B cell (primary cell): ENCODE measurements at regions not wholly inside any gene's neighbourhood (a gene's known extent, or its start where the extent isn't known, plus 50 kb on each side); places are given as distances from the start of the nearest gene placed in this dataset.

Experiments used
- ATAC-seq: fragments of 200-7000 bp; cut with Tn5 transposase; one replicate; pipeline ENCODE4 v1.10.0; 2021; ENCODE audit warnings: low read depth, mild to moderate bottlenecking, moderate number of reproducible peaks, moderate library complexity
- CTCF ChIA-PET: fragments of 350-600 bp; sonication (Branson Sonifier 250); formaldehyde crosslinking; loops from one replicate; lab custom pipeline; 2021; ENCODE audit warnings: antibody characterized with exemption, inconsistent platforms; lab: Charles Lee
- POLR2A ChIA-PET: fragments of 350-600 bp; sonication (Branson Sonifier 250); formaldehyde crosslinking; loops from one replicate; lab custom pipeline; 2021; ENCODE audit warnings: antibody characterized with exemption; lab: Charles Lee
- DNase-seq: peaks from one replicate; pipeline ENCODE4 v3.0.0; 2013
- H2AFZ ChIP-seq: 2 replicates; pipeline ENCODE4 v1.6.1; 2012; ENCODE audit warnings: mild to moderate bottlenecking, low read depth, low read length; ENCODE audit not compliant: insufficient read depth, poor library complexity, severe bottlenecking
- H3K27ac ChIP-seq, 2 donors: 1 replicate in 1 of 2; 2 replicates in 1 of 2; pipeline ENCODE4 v1.5.1; 2012 to 2013; ENCODE audit warnings: low read length in 2 of 2, mild to moderate bottlenecking in 2 of 2, moderate library complexity in 1 of 2
- H3K27me3 ChIP-seq, 4 experiments: fragments of 200-600 bp in 1 of 4; sonication (generic) in 1 of 4; replicated peaks in 1 of 4; 1 replicate in 2 of 4; 2 replicates in 2 of 4; pipeline versions ENCODE4 v1.6.1 to v1.7.0; 2013 to 2016; ENCODE audit warnings: low read length in 3 of 4, mild to moderate bottlenecking in 2 of 4, mixed read lengths in 1 of 4, moderate library complexity in 1 of 4; ENCODE audit not compliant: insufficient read depth in 4 of 4, control insufficient read depth in 3 of 4; ENCODE audit errors: control extremely low read depth in 1 of 4
- H3K36me3 ChIP-seq, 2 experiments: replicated peaks in 1 of 2; 1 replicate in 1 of 2; 2 replicates in 1 of 2; pipeline versions ENCODE4 v1.6.1 to v1.7.1; 2013; ENCODE audit warnings: low read length in 1 of 2; ENCODE audit not compliant: insufficient read depth in 2 of 2, control insufficient read depth in 1 of 2; ENCODE audit errors: control extremely low read depth in 1 of 2, extremely low read depth in 1 of 2
- H3K4me1 ChIP-seq, 2 donors: fragments of 200-600 bp in 1 of 2; sonication (generic) in 1 of 2; 1 replicate in 1 of 2; 2 replicates in 1 of 2; pipeline versions ENCODE4 v1.5.1 to v1.6.1; 2013 to 2017; ENCODE audit warnings: low read length in 2 of 2; ENCODE audit not compliant: control insufficient read depth in 2 of 2, insufficient read depth in 2 of 2
- H3K4me2 ChIP-seq: replicated peaks from 2 replicates; pipeline ENCODE3; 2012; ENCODE audit warnings: mild to moderate bottlenecking, low read depth, low read length; ENCODE audit not compliant: poor library complexity, severe bottlenecking
- H3K4me3 ChIP-seq, 5 experiments: fragments of 200-600 bp in 1 of 5; sonication (generic) in 1 of 5; 1 replicate in 3 of 5; 2 replicates in 2 of 5; pipeline versions ENCODE4 v1.5.1 to v1.7.0; 2011 to 2016; ENCODE audit warnings: low read length in 4 of 5, mild to moderate bottlenecking in 4 of 5, low read depth in 2 of 5, control low read depth in 1 of 5, moderate library complexity in 1 of 5; ENCODE audit not compliant: insufficient read depth in 1 of 5; ENCODE audit errors: control extremely low read depth in 1 of 5, extremely low read depth in 1 of 5
- H3K79me2 ChIP-seq: fragments of 200-600 bp; sonication (generic); one replicate; pipeline ENCODE4 v1.6.0; 2016; ENCODE audit warnings: low read length; ENCODE audit not compliant: control insufficient read depth, insufficient read depth
- H3K9ac ChIP-seq: fragments of 200-600 bp; sonication (generic); 2 replicates; pipeline ENCODE4 v1.6.1; 2017; ENCODE audit warnings: mild to moderate bottlenecking, low read length, moderate library complexity
- H3K9me3 ChIP-seq, 3 donors: one replicate each; pipeline versions ENCODE4 v1.6.1 to v1.7.1; 2013; ENCODE audit warnings: low read length in 2 of 3; ENCODE audit not compliant: control insufficient read depth in 2 of 3, insufficient read depth in 1 of 3; ENCODE audit errors: control extremely low read depth in 1 of 3
- H4K20me1 ChIP-seq: 2 replicates; pipeline ENCODE4 v1.6.0; 2012; ENCODE audit warnings: mild to moderate bottlenecking, low read length; ENCODE audit not compliant: insufficient read depth, control insufficient read depth, poor library complexity, severe bottlenecking
- H3K27ac Mint-ChIP-seq: one replicate; pipeline ENCODE4 v1.8.0; 2021; ENCODE audit warnings: mixed read lengths
- H3K27me3 Mint-ChIP-seq: one replicate; pipeline ENCODE4 v1.8.0; 2021; ENCODE audit warnings: mixed read lengths
- H3K4me1 Mint-ChIP-seq: one replicate; pipeline ENCODE4 v1.8.0; 2021; ENCODE audit warnings: mixed read lengths
- H3K4me3 Mint-ChIP-seq: one replicate; pipeline ENCODE4 v1.8.0; 2021; ENCODE audit warnings: mixed read lengths
- H3K9me3 Mint-ChIP-seq: one replicate; pipeline ENCODE4 v1.8.0; 2022; ENCODE audit warnings: mixed read lengths; ENCODE audit not compliant: insufficient read depth
- EZH2 ChIP-seq: IDR thresholded peaks from 2 replicates; pipeline ENCODE4 v1.6.1; 2012; ENCODE audit warnings: borderline replicate concordance, low read depth, mild to moderate bottlenecking, moderate library complexity, low read length; ENCODE audit not compliant: insufficient read depth, poor library complexity, severe bottlenecking
- WGBS: methylation state at CpG from one replicate; pipeline ENCODE4 v1.1.5; 2013; ENCODE audit warnings: missing lambda C conversion rate; ENCODE audit not compliant: insufficient coverage; 5-methylcytosine and 5-hydroxymethylcytosine counted together
- intact Hi-C: fragments of 100-400 bp; cut with micrococcal nuclease; formaldehyde crosslinking; loops from one replicate; pipeline ENCODE4 v1.10.0; 2022
- TF ChIP-seq, protein P1 (sequence below): fragments of 200-600 bp; IDR thresholded peaks from one replicate; pipeline ENCODE4 v1.8.0; 2022; ENCODE audit warnings: antibody characterized with exemption, mild to moderate bottlenecking

DNA sequence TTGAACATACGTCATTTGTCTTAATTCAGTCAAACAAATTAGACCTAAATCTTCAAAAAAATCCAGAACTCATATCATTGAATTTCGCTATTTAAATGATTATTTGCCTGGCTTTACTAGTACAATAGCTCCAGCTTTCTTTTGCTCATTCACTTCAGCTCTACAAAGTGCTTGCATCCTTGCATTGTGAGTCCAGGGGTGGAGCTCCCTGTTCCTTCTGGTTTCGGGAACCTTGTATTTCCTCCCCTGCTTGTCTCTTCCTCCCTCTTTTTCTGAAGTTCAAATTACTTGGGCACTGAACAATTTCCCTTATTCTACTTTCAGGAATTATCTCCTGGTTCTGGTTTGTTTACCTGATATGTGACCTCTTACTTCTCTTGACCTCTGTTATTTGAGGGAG, 58.1 kb upstream of the KITLG start:
- Histone ChIP-seq H3K9me3 (no peaks in the 10 kb centered on the region), H3K79me2 (no peaks in the 10 kb centered on the region), H3K36me3 (no peaks in the 10 kb centered on the region), H3K27me3 (no peaks in the 10 kb centered on the region), H4K20me1 (no peaks in the 10 kb centered on the region), H3K4me3 (no peak overlapping the region), H3K4me1 (no peaks in the 10 kb centered on the region), H3K27ac (no peak overlapping the region), H3K4me2 (no peak overlapping the region), H3K9ac (no peak overlapping the region), H2AFZ (no peak overlapping the region)
- ATAC-seq (no peak), DNase-seq (no peak)
- CTCF ChIA-PET, result interaction anchor here (0.6 kb wide), 1 partner anchor 1439 kb away, joined by 3 read pairs; no protein-coding TSS in a partner anchor
- no peaks in the 10 kb centered on the region for H3K4me1 Mint-ChIP-seq
- 92% methylated on average over 2 of the region's 3 CpGs for WGBS
- H3K27ac Mint-ChIP-seq, result no peak overlapping the region
- TF ChIP-seq EZH2, result no peak
- TF ChIP-seq, protein P1, sequence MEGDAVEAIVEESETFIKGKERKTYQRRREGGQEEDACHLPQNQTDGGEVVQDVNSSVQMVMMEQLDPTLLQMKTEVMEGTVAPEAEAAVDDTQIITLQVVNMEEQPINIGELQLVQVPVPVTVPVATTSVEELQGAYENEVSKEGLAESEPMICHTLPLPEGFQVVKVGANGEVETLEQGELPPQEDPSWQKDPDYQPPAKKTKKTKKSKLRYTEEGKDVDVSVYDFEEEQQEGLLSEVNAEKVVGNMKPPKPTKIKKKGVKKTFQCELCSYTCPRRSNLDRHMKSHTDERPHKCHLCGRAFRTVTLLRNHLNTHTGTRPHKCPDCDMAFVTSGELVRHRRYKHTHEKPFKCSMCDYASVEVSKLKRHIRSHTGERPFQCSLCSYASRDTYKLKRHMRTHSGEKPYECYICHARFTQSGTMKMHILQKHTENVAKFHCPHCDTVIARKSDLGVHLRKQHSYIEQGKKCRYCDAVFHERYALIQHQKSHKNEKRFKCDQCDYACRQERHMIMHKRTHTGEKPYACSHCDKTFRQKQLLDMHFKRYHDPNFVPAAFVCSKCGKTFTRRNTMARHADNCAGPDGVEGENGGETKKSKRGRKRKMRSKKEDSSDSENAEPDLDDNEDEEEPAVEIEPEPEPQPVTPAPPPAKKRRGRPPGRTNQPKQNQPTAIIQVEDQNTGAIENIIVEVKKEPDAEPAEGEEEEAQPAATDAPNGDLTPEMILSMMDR, result no peak
- intact Hi-C loops, result no loop called here
- no peak overlapping the region for H3K4me3 Mint-ChIP-seq
- no peaks in the 10 kb centered on the region for H3K27me3 Mint-ChIP-seq
- no peaks in the 10 kb centered on the region for H3K9me3 Mint-ChIP-seq
- POLR2A ChIA-PET, result no interaction called here

- WGBS, result no CpG with 5 or more reads among the region's 1 CpG
- H3K4me3 ChIP-seq, result no peak overlapping the region
- H3K36me3 ChIP-seq, result no peaks in the 10 kb centered on the region
- TF ChIP-seq, protein P1, result no peak
- no peak for TF ChIP-seq EZH2
- H3K4me1 ChIP-seq, result no peaks in the 10 kb centered on the region
- intact Hi-C loops, result no loop called here
- DNase-seq, result no peak
- H3K9ac ChIP-seq, result no peak overlapping the region
- H3K27ac ChIP-seq, result no peak overlapping the region
- no peak overlapping the region for H3K4me2 ChIP-seq
- no peaks in the 10 kb centered on the region for H3K9me3 ChIP-seq
- H4K20me1 ChIP-seq, result no peaks in the 10 kb centered on the region
- H3K27me3 ChIP-seq, result no peaks in the 10 kb centered on the region
- ChIA-PET POLR2A (no interaction called here), CTCF (no interaction called here)
- H2AFZ ChIP-seq, result no peak overlapping the region
- H3K4me3 Mint-ChIP-seq, result no peak overlapping the region
- H3K4me1 Mint-ChIP-seq, result no peaks in the 10 kb centered on the region
- no peaks in the 10 kb centered on the region for H3K9me3 Mint-ChIP-seq
- ATAC-seq, result no peak
- H3K27me3 Mint-ChIP-seq, result no peaks in the 10 kb centered on the region
- H3K27ac Mint-ChIP-seq, result no peak overlapping the region
- no peaks in the 10 kb centered on the region for H3K79me2 ChIP-seq
Observed at GRCh38 chr12:88634008-88634407, 53.7 kb upstream of the KITLG start.
